Ureter (tissue), 1 donor: ENCODE measurements at regions not wholly inside any gene's neighbourhood (a gene's known extent, or its start where the extent isn't known, plus 50 kb on each side); places are given as distances from the start of the nearest gene placed in this dataset.
"Not testable (repeated sequence)": the region's sequence is repeated elsewhere in the genome, so short reads cannot be mapped to it uniquely, and the experiment has no call there.

Source experiments
- DNase-seq: peaks from one replicate; pipeline ENCODE4 v3.0.0-alpha.2; 2020; ENCODE audit warnings: low spot score
- donor health status: DM: yes; HTN: yes; CAD: no.

DNA sequence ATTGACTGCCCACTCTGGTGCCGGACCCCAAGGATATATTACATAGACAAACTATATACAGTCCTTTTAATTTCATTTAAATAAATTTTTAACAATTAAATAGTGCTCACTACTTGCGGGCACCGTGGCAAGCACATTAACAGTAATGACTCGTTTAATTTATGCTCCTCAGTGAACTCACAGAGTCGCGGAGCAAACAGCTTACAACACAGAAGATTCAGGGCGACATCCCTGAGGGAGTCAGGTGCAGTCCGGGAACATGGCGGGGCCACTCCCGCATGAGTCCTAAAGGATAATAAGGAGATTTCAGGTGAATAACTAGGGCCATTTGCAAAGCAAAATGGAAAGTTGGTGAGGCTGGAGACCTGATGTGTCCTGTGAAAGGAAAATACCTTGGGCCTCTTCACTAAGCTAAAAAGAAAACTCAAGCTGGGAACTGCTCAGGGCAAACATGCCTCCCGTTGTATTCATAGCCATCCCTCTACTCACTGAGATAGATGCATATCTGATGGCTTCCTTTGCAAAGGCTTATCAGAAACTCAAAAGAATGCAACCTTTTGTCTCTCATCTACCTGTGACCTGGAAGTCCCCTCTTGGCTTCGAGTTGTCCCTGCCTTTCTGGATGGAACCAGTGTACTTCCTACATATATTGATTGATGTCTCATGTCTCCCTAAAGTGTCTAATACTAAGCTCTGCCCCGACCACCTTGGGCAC is 125.6 kb downstream of the KLF6 start:
- no peak for DNase-seq

DNA sequence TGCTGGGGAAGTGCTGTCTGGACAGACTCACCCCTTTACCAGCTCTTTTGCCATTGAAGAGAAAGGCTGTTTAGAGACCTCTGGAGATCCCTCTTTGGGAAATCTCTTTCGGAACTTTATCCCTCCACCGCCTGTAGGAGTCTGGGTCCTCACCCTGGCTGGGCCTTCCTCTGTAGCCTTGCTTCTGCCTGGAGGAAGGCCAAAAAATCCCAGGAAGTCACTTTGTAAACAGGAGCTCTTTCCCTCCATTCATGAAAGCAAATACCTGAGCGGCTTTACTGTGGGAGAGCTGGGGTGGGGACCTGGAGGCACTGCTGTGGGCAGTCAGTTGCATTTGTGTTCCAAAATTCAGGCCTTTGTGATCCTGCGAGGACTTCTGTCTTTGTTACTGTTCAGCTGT is 126.2 kb downstream of the KLF6 start:
- no peak for DNase-seq

DNA sequence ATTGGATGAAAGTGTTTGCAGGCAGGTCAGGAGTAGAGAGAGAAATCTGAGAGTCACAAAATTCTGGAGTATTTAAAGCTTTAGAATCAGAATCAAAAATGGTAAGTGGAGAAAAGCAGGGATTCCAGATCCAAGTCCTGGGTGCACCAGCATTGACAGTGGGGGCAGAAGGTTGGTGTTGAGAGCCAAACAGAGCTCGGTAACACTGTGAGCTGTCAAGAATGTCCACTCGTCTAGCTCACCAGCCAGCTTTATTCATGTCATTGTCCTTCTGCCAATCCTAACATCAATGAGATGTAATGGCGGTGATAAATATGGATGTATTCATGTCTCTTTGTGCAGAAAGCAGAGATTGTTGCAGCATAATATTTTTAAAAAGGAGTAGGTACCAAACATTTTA is 128.8 kb downstream of the KLF6 start:
- no peak for DNase-seq

DNA sequence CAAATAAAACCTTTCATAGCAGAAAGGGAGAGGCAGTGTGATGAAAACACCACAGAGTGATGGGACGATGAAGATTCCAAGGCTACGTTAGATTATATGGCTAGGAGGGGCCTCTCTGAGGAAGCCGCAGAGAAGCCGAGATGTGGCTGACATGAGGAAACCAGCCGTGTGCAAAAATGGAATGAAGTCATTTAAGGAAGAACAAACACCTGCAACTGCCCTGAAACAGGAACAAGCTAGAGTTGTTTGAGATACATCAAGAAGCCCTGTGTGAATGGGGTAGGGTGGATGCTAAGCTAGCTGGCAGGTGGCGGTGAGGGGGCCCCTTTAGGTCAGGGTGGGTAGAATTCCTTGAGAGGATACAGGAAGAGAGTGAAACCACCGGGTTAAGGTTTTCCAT is 129.5 kb downstream of the KLF6 start:
- no peak for DNase-seq

DNA sequence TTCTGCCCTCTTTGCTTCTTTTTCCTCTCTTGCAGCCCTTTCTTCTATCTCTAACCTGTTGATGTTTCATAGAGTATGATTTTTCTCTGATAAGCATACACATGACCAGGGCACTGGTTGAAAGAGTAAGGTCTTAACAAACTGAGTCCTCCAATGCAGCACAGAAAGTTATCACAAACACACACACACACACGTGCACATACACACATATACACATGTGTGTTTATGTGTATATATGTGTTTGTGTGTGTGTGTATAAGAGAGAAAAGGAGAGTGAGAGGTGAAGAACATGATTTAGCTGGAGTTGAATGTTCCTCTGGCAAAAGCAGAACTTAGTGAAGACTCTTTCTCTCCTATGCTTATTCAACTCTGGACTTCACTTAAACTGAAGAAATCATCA is 130.0 kb downstream of the KLF6 start:
- DNase-seq, result no peak

DNA sequence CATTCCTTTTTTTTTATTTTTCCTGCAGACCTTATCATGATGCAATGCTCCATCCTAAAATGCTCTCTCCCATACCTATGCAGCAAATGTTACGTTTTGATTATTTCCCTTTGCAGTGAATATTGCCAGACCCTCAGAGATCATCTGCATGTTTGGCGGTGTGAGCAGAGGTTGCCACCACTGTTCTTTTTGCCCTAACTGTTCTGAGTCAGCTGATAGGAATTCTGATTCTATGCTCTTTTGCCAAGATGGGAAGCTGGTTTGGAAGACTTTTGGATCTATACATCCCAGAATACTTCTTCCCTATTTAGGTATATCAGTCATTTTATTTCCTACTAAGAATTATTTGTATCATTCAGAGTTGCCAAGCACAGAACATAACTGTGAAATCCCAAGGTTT is 130.5 kb downstream of the KLF6 start:
- DNase-seq, result no peak

DNA sequence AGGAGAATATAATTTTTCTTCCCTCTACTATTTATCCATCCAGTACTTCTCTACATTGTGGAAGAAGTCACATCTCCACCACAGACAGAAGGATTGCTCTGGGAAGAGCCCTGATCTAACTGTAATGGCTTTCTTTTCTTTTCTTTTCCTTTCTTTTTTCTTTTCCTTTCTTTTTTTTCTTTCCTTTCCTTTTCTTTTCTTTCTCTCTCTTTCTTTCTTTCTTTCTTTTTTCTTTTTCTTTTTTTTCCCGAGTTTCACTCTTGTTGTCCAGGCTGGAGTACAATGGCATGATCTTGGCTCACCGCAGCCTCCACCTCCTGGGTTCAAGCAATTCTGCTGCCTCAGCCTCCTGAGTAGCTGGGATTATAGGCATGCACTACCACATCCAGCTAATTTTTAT is 131.7 kb downstream of the KLF6 start:
- DNase-seq, result not testable (repeated sequence)

DNA sequence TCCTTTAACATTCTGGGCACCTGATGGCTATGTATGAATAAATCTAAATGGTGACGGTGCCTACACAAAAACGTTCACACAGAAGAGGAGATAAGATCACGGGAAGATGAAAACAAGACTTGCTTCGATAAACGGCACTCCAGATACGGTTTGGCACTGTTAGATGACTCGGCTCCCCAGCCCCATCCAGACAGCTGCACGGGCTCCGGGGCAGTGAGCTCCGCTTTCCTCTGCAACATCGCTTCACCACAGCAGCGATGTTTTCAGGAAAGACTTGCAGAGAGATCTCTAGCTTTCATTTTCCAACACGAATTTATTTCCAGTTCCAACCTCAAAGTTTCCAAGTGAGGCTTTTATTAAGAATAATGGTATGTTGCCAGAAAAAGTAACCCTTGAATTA is 132.1 kb downstream of the KLF6 start:
- no peak for DNase-seq

DNA sequence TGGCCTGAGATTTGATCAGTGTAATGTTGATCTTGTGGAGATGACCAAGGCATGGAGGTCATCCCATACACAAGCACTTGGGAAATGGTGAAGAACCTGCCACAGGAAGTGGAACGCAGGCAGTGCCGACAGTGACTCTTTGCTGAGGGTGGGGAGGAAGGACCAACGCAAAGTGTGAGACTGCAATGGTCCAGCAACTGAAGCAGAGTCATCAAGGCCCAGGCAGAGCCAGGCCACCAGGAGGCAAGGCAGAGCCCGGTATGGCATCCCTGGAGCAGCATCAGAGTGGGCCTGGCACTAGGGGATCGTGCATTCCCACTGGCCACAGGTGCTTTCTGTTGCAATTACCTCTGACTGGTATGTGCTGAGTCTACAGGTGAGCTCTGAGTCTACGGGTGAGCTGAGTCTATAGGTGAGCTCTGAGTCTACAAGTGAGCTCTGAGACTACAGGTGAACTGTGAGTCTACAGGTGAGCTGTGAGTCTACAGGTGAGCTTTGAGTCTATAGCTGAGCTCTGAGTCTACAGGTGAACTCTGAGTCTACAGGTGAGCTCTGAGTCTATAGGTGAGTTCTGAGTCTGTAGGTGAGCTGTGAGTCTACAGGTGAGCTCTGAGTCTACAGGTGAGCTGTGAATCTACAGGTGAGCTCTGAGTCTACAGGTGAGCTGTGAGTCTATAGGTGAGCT is 132.9 kb downstream of the KLF6 start:
- DNase-seq, result no peak

DNA sequence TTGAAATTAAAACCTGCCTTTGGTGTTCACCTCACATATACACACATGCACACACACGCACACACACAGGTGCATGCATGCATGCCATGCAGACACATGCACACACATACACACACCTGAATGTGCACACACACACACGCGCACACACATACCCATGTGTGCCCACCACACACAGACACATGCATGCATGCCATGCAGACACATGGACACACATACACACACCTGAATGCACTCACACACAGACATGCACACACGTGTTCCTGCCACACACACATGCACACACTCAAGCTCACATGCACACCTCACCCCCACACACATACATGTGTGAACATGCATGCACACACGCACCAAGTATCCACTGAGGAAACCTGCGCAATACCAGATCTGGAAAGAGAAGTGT is 136.4 kb downstream of the KLF6 start:
- DNase-seq, result no peak

DNA sequence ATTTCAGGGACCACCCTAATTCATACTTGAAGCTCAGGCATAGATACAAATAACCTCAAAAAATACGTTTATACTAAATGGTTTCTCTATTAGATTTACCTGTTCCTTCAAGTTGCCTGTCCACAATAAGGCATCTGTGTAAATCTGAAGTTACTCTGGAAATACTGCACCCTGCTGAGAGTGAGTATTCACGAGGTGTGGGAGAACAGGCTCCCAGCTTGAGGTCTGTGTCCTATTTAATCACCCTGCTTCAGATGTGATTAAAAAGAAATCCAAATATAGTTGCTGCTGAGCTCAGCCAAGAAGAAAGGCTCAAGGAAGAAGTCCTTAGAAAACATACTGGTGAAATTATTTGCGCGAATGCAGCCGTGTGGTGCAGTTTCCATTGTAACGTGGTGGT is 136.8 kb downstream of the KLF6 start:
- DNase-seq, result no peak

DNA sequence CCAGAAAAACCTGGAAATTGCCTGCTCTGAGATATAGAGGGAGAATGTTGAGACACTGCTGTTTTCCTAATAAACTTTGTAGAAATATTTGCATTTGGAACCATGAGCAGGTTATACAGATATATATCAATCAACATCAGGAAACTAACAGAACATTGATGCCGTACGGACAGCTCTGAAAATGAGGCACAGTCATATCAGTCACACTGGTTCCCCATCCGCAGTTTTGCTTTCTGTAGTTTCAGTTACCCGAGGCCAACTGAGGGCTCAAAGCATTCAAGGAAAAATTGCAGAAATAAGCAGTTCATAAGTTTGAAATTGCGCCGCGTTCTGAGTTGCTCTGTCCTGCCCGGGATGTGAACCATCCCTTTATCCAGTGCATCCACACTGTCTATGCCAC is 137.9 kb downstream of the KLF6 start:
- no peak for DNase-seq

DNA sequence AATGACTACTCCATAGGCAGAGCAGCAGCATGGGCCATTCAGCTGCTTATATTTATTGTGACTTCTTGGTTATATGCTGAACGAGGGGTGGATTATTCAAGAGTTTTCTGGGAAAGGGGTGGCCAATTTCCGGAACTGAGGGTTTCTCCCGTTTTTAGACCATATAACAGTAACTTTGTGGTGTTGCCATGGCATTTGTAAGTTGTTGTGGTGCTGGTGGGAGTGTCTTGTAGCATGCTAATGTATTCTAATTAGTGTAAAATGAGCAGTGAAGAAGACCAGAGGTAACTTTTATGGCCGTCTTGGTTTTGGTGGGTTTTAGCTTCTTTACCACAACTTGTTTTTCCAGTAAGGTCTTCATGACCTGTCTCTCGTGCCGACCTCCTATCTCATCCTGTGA is 139.6 kb downstream of the KLF6 start:
- no peak for DNase-seq

DNA sequence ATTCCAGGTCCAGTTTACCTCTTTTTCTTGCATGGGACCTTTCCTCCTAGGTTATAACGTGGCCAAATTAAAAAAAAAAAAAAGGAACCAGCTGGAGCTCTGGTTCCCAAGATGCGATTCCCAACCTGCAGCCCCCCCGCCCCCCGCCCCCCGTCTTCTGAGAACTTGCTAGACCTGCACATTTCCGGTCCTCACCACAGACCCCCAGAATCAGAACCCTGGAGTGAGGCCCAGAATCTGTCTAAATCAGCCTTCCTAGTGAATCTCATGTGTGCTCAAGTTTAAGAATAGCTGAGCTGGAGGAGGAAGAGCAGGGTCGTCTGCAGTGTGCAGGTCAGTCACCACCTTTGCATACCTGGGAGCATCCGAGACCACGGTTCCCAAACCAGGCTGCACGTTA is 144.2 kb downstream of the KLF6 start:
- no peak for DNase-seq

DNA sequence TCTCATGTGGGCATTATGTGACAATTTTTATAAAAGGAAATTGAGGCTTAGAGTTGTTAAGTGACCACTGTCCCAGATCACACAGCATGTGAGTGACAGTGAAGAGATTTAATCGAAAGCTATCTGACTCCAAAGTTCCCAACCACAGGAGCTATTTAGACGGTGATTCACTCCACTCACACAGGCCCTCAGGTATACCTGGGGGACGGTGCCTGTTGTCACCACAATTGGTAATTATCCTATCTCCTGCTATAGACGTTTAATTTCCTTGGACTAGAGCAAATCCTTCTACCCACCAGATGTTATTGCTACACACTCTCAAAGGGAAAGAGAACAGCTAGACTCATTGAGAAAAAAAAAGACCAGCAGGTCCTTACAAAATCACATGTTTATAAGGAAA is 145.5 kb downstream of the KLF6 start:
- no peak for DNase-seq

DNA sequence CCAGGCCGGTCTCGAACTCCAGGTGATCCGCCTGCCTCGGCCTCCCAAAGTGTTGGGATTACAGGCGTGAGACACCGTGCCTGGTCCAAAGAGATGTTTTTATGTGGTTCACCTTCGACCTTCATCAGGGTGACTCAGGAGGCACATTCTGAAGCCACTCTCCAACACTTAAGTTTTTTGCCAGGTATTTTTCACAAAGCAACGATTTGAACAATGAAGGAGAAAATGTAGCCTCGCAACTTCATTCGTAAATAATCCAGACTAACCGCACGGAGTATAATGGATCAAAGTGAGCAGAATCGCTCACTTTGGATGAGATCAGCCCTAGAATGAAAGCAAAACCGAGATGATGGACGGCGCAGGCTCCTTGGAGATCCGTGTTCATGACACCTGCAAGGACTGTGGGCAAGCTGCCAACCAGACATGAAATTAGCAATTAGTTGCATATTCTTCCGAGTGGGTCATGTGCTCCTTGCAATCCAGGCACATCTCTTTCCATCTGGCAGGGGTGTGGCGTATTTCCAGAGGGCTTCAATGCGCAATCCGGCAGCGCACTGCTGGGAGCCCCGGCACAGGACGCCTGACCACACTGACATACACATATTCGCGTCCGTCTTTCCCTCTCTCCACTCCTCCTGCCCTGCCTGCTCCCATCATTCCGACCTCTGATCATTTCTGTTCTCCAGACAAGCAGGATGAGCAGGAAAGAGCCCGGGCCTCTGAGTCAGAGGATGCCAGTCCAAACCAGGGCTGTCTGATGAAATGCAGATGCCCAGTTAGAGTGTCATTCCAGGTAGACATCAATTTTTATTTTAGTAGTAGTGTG is 148.4 kb downstream of the KLF6 start:
- no peak for DNase-seq

DNA sequence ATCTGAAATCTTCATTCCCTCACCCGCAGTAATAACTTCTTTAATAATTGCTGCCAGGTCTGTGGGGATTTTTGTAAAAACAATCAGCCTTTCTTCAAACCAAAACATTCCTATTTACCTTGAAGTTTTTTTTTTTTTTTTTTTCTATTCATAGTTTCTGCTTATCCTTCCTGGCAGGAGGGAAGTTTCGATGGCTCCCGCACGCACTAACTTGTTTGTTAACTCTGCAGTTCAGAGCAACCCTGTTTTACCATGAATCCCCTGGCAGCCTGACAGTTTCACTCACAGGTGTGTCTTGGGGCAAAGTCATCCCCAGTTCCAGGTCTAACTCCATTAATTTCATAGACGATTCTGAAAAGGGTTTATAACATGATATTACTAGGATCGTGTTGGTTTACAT is 149.3 kb downstream of the KLF6 start:
- peak; percentile 69 for DNase-seq

DNA sequence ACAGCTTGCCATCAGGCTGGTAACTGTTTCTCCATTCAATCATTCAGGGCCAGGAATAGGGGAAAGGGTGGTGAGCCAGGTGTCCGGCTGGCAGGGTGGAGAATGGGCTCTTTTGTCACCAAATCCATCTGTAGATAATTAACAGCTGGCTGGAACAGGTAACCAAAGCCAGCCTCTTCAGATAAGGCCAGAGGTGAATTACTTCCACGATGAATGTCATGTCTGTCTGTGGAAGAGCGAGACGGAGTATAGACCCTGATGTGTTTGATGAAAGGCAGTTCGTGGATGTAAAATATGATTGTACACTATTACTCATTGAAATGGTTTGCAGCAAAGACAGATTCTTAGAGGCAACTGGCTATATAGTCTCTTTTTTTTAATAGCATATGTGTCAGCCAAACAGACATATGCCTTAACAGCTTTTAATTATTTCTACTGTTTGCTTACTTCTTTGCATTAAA is 149.8 kb downstream of the KLF6 start:
- no peak for DNase-seq

DNA sequence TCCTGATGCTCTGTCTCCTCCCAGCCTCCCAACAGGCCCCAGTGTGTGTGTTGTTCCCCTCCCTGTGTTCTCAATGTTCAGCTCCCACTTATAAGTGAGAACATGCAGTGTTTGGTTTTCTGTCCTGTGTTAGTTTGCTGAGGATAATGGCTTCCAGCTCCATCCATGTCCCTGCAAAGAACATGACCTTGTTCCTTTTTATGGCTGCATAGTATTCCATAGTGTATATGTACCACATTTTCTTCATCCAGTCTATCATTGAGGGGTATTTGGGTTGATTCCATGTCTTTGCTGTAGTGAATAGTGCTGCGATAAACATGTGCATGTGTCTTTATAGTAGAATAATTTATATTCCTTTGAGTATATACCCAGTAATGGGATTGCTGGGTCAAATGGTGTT is 150.4 kb downstream of the KLF6 start:
- not testable (repeated sequence) for DNase-seq

DNA sequence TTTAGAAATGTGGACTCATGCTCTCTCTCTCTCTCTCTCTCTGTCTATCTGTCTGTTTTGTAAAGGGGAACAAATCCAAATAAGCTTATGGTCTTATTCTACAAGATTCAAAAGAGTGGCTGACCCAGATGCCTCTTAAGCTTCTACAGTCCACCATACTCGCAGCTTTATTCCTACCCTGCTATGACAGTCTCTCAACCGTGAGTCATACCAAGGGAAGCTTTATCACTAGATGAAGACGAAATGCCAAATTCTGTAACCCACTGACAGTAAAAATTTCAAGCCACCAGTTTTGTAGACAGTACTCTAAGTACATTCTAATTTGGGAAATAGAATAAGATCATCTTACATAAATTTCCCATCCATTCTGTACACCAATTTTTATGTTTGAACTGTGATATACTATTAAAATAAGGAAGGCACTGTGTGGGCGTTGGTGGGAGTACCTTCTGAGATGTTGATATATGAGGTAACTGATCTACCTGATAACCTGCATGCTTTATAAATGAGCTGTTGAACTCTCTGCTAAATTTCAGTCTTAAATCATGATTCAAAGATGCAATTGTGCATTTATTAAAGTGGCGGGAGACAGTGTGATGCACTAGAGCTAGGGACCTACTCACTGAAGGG is 153.2 kb downstream of the KLF6 start:
- DNase-seq, result no peak

DNA sequence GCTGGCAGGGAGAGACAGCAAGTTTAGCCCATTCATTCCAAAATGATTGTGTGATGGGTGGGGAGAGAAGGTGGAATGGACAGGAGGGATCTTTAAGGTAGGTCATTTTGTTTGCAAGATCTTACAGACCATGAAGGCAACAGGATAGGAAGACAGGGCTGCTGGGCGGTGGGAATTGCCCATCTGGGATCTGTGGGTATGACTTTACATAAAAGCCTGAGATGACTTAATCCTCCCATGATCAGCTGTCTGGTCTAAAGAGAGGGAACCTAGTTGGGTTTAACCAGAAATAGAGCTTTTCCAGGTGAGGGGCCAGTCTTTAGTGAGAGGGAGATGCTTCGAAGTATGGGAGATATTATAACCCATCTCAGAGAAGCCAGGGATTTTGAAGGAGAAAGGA is 153.7 kb downstream of the KLF6 start:
- no peak for DNase-seq
